Umbilical cord (tissue), 1 donor: ENCODE measurements at regions not wholly inside any gene's neighbourhood (a gene's known extent, or its start where the extent isn't known, plus 50 kb on each side); places are given as distances from the start of the nearest gene placed in this dataset.
"Not testable (repeated sequence)": the region's sequence is repeated elsewhere in the genome, so short reads cannot be mapped to it uniquely, and the experiment has no call there.

Experiments used
- DNase-seq: peaks from one replicate; pipeline ENCODE4 v3.0.0-alpha.2; 2015; ENCODE audit warnings: low spot score

DNA sequence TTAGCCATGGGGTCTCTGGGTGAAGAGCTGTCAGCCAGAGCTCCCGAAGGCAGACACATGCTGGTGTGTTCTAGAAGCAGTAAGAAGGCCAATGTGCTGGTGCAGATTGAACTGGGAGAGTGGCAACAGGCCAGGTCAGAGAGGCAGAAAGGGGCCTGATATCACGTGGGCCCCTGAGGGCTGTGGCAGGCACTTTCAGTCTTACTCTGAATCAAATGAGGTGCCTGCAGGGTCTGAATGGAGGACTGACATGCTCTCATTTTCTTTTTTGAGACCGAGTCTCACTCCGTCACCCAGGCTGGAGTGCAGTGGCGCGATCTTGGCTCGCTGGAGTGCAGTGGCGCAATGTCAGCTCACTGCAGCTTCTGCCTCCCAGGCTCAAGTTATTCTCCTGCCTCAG is 293.8 kb downstream of the ABCC12 start:
- DNase-seq = no peak

DNA sequence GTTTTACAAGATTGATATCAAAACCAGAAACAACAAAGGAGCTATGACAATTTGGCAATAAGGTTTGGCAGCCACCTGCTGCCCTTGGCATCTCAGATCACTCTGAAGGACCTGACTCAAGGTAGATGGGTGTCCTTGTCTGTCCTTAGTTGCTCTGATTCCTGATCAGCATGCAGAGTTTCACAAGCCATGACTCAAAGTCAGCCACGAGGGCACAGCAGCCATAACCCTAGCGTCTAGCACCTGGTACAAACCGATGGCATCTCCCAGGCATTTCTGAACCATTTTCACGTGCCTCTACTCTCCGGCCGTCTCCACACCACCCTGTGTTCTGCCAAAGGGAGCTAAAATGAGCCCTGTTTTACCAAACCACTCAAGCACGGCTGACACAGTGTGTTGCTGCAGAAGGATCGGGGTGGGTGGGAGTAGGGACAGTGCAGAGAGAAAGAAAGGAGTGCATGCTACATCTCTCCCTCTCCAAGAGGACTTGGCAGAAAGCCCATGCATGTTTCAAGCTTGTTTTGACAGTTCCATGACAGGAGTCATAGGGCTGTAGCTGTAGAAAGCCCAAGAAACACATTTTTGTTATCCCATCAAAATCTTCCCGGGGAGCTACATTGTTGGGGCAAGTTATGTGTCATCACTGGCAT is 297.3 kb downstream of the ABCC12 start:
- no peak for DNase-seq

DNA sequence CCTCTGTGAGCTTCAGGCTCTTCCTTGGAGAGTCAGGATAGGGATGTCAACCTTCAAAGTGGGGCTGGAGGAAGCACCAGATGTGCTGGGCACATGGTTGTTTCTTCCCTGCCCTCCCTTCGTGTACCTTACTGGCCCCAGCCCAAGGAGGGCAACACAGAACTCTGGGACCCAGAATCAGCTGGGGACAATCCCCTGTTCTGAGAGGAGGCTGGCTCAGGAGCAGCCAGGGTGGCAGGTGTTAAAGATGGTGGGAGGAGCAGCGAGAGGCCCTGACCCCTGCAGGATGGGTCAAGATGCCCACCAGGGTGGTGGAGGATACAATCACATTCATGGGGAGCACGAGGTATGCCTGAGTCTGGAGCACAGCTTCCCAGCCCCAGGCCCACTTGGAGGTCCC is 300.4 kb downstream of the ABCC12 start:
- DNase-seq = no peak

DNA sequence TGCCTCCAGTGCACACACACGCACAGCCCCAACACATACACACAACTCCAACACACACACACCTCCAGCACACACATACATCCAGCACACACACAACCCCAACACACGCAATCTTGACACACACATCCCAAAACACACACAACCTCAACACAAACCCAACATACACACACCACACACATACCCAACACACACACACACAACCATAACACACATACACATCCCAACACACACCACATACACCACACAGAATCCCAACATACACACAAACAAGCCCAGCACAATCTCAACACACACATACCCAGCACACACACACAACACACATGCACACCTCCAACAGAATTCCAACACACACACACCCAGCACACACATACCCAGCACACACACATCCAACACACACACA is 301.1 kb downstream of the ABCC12 start:
- DNase-seq = no peak

DNA sequence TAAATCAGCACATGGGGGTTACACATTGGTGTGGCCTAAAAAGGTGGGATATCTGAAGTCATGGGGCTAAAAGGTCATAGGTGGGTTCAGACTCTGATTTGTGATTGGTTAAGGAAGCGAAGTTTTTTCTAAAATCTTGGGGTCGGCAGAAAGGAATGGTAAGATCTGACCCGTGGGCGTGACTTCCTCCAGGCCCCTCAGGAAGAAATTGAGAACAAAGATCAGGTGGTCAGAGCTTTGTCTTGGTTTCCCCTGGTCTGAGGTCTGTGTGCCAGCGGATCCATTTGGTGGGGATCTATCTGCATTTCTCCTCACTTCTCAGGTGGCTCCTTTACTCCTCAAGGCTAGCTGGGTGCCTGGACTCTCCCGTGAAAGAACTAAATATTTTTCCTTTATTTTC is 302.8 kb downstream of the ABCC12 start:
- no peak for DNase-seq

DNA sequence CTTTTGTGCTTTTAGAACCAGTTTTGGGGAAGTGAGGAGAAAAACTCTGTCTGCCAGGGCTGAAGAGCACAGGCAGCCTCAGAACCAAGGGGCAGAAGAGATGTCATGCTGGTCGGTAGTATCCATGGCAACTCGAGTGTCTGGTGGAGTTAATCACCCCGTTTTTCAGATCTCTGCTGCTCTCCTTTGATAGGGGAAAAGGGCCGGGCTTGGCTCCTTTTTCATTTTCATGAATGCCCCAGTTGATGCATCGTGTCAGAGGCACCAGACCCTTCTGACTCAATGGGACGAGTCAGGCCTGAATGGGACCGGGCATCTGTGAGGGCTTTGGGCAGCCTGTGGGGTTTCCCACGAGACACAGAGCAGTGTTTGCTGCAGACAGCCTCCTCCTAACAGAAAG is 304.6 kb downstream of the ABCC12 start:
- peak; percentile 6 for DNase-seq

DNA sequence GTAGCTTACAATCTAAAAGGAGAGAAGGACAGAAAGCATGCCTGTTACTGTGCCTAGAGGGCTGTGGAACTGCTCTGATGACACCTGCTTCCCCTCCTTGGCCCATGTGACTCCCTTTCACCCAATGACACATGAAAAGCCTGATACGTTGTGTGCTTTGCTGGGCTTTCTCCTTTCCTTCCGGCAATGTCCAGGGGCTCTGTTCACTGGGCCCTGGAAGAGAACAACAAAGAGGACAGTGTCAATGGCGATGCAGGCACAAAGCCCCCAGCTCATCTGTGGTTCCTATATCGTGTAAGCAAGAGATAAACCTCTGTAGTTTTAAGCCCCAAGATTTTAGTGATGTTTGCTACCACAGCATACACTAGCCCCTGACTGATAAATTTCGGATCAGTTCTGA is 306.1 kb downstream of the ABCC12 start:
- DNase-seq = no peak

DNA sequence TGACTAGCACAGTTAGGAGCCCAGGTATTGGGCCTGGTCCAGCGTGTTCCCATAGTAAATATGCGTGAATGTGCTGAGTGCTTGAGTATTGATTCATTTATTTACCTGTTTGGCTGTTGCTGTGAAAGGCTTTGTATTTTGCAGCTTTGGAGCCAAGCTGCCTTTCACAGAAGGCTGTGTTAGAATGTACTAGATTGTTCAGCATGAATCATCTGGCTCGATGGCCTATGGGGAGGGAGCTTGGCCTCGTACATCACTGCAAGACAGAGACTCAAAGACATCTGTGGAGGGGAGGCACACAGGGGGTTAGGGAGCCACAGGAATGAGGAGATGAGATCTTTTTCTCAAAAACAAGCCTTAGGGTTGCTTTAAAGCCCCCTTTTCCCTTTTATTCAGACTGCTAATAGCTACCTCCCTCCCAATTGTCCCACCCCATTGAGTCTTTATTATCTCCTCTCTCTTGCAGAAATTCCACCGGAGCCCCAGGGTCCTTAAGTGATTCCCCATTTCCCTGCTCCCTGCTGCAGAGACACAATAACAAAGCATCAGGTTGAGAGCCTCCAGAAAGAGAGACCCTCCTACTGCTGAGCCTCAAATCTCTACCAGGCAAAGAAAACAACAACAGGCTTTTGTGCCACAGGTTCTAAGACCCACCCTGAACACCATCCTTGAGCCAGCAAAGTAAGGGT is 307.2 kb downstream of the ABCC12 start:
- peak; percentile 11 for DNase-seq

DNA sequence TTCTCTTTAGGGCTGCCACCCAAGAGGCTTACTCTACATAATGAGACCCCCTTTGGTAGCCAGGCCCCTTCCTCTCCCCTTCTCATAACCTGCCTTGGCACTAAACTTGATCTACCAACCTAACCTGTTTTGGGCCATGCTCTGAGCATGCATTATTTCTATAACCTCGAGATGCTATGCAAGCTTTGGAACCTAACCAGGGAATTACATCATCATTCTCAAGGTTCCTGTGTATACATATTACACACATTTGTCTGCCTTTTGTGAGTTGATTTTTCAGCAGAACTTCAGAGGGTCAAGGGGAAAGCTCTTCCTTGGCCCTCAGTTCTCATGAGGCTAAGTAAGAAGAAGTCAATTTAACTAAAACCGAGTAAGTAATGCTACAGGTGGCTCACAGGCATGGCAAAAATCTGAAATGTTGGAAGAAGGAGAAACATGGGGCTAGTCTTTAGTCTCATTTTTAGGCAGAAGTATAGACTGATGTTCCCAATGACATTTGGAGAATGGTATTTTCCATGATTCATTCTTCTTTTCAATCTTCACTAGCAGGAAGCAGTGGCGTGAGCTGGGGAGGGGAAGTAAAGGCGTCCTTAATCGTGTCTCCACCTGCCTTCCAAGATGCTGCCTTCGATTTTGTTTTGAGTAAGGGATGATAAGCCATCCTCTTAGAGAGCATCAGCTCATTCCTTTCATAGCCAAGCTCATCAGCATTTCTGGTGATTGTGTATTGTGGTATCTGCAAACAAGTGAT is 308.4 kb downstream of the ABCC12 start:
- DNase-seq = no peak

DNA sequence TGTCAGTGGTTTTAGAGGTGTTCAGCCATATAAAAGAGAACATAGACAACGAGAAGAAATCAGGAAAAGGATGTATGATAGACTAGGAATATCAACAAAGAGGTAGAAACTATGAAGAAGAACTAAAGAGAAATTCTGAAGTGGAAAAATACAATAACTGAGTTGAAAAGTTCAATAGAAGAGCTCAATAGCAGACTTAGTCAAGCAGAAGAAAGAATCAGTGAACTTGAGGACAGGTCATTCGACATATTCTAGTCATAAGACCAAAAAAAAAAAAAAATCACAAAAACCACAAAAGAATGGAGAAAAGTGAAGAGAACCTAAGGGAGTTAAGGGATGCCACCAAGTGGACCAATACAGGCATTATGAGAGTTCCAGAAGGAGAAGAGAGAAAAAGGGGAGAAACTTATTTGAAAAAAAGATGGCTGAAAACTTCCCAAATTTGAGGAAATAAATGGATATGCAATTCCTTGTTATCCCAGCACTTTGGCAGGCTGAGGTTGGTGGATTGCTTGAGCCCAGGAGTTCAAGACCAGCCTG is 321.2 kb downstream of the ABCC12 start:
- no peak for DNase-seq

DNA sequence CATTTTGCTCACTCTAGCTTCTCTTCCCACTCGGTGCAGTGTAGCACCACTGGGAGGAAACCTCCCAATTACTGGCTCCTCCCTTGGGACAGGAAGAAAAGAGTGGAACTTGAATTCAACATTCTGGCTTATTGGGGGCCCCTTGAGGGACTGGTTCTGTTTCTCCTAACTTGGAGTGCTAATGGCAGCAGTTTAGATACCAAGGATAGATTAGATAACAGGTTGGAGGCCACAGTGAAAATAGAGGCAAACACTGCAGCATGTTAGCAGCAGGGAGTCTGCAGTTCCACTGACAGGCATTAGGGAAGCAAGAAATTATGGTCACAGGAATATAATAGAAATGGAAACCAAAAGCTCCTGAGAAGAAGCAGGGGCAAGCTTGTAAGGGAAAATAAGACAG is 322.0 kb downstream of the ABCC12 start:
- DNase-seq = no peak

DNA sequence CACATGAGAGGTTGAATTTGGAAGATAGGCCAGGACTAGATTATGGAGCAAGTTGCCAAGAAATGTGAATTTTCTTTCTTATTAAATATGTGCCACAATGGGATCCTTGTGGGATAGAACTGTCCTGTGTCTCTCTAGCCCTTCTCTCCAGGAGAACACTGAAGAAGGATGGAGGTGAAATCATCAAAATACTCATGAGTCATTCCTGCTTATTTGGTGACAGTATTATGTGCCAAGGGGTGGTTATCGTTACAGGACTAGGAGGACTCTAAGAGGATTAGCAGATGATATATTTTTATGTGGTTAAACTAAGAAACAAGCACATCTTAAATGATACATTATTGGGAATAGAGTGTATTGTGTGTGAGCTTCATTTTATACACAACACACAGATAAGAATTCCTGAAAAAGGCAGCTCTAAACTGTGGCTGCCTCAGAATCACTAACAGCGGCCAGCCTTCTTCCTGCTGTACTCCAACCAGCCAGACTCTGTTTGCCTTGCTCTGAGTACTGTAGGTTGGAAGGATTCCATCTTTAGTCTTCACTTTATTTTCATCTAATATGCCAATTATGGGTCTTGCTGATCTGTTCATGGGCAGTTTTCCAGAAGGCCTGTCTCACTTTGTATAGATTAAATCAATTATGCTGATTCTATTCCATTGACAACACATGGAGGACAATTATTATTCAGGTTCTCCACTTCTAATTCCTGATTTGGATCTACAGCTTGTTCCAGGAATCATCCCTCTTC is 325.8 kb downstream of the ABCC12 start:
- no peak for DNase-seq

DNA sequence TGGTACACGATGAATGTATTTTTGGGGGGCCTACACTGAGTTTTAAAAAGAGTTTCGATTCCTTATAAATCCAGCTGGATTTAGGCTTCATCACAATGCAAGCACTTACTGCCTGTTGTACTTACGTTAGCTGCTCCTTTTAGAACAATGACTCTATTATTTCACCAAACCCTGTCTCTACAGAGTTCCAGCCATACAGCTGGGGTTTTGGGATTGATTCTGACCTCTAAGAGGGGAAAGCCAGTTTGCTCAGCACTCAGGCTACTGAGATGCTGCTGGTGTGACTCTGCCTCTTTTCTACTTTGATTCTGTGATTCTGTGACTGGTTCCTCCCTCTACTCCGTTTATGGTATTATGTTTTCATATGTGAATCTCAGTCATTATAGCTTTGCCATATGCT is 329.7 kb downstream of the ABCC12 start:
- no peak for DNase-seq

DNA sequence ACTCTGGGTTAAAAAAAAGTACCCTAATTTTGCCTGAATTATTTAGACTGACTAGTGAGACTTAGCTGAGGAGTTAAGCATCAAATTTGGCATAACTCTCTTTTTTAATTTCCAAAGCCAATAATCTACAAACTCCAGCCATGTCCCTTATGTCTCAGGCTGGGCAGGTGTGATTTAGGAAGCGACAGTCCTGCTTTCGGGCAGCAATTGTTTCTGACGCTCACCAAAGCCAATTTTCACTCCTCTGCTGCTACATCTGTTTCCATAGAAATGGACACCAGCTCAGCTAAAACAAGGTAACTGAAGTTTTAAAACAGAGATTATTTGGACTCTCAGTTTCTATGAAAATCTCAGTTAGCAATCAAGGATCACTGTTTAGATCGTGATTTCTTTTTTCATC is 338.7 kb downstream of the ABCC12 start:
- DNase-seq = no peak

DNA sequence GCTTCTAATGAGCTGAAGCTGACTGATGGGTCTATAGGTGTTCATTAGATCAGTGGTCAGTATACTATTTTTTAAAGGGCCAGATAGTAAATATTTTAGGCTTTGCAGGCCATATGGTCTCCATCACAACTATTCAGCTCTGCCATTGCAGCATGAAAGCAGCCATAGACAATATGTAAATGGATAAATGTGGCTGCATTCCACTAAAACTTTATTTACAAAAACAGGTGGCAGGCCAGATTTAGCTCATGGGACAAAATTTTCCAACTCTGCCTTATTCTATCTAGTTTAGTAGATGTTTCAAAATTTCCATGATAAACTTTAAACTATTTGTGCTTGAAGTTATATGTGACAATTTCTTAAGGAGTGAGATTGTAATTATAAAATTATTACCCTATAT is 339.3 kb downstream of the ABCC12 start:
- no peak for DNase-seq

DNA sequence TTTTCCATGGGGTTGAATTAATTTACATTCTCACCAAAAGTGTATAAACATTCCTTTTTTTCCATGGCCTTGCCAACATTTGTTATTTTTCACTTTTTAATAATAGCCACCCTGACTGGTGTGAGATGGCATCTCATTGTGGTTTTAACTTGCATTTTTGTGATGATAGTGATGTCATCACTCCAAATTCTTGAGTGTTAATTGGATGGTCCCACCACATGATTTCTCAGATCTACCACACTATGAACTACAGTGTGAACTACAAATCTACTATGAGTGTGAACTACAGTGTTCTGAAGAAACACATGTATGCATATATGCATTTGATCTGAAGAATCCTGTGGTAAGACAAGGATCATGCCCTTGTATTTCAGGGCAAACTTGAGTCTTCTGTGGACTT is 340.1 kb downstream of the ABCC12 start:
- no peak for DNase-seq

DNA sequence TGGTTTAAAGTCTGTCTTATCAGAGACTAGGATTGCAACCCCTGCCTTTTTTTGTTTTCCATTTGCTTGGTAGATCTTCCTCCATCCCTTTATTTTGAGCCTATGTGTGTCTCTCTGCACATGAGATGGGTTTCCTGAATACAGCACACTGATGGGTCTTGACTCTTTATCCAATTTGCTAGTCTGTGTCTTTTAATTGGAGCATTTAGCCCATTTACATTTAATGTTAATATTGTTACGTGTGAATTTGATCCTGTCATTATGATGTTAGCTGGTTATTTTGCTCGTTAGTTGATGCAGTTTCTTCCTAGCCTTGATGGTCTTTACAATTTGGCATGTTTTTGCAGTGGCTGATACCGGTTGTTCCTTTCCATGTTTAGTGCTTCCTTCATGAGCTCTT is 344.0 kb downstream of the ABCC12 start:
- DNase-seq = not testable (repeated sequence)

DNA sequence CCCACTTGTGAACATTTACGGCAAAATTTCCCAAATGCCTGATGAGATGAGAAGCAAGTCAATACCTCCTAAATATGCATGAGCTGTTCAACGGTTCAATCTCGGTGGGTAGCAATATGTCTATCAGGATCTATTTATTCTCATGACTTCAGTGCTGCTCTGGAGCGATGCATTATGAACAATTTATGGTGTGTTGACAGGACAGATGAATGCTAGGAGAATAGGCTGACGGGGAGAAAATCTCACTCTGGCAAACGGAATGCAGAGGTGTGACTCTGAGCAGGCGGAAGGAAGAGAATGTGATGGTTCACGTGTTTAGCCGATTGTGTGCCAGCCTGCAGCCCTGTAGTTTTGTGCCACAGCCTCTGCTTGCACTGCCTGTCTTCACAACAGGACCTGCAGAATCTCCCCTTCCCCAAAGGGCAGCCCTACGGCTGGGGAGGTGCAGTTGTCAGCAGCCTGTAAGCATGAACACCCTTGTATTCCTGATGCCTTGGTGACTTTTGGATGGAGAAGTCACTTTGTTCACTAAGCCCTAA is 345.2 kb downstream of the PHKB start:
- no peak for DNase-seq

DNA sequence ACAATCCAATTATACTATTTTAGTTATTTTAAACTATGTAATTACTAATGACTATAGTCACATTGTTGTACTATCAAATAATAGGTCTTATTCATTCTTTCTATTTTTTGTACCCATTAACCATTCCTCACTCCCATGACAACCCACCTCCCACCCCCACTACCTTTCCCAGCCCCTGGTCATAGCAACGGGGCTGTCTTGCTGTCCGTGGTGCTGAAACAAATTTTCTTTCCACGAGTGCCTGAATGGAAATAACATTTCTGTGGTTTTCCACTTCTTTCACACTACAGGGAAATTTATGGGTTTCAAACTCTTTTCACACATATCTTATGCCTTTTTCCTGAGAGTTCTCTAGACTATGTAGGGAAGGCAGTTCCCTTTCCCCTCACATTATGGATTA is 326.6 kb downstream of the PHKB start:
- no peak for DNase-seq

DNA sequence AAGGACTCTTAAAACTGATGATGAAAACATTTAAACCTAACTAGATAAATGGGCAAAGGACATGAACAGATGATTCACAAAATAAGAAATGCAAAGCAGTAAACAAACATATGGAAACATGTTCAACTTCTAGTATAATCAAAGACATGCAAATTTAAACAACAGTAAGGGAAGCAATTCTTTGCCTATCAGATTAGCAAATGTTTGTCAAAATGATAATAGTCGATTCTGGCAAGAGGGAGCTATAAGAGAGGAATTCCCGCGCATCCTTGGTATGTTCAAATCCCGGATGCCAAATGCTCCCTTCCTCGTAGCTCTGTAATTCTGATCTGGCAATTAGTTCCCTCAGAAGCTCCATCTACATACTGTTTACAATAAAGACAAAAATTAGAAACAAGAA is 320.5 kb downstream of the PHKB start:
- DNase-seq = no peak

DNA sequence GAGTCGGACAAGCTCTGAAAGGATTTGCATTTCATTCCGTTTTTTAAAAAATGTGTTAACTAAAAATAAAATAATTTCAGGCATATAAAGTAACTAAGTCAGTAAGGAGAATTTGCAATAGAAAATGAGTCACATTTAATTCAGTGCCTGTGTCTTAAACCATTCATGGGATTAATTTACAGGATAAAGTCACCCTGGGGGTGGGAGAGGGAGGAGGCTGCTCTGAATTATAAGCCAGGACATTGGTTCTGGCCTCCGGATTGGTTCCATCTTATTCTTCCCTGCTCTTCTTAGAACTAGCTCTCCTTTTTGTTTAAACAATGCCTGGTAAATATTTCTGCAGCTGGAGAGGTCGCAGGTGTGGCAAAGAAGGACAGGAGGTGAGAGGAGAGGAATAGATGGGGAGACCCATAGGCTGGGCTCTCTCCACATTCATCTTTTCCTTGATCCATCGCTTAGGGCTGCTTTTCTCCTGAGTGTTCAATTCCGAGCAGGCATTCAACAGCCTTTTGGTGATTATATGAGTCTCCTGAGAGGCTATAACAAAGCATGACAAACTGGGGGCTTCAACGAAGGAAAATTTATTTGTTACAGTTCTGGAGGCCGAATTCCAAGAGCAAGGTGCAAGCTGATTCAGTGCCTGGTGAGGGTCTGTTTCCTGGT is 319.2 kb downstream of the PHKB start:
- DNase-seq = no peak
